ENCODE measurements at regions not wholly inside any gene's neighbourhood (a gene's known extent, or its start where the extent isn't known, plus 50 kb on each side); places are given as distances from the start of the nearest gene placed in this dataset.

DNA sequence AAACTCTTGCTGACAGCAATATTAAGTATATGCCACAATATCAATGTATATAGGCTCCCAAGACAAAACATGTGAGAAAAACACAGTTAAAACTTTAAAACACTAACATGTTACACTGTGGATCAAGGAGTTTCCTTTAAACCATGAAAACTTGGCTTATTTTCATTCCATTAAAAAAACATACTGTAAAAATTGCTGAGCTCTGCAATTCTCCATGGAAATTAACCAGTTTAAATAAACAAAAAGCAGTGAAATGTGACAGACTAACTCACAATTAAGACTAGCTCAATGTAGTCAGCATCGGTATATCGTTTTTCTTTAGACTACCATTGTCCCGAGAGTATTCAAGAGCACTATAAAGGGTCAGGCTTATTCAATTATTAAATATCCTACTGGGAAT is 930.5 kb upstream of the SLITRK1 start:
- H3K4me1 ChIP-seq, result no peaks in the 10 kb centered on the region
- no peaks in the 10 kb centered on the region for H3K36me3 ChIP-seq

DNA sequence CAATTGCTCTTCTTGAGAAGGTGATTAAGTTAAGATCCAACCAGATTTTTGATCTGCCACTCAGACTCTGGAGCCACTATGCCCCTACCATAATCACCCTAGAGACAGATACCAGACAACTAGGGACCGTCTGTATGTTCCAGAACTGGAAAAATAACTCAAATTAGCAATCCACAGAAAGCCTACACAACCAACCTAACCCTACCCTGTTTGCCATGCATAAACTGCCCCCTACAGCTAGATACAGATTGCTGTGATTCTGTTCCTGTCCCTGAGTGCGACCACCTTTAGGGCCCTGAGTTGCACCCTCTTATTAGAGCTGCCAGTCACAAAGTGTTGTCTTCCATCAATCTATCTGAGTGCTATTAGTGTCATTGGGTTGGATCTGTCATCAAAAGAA is 929.8 kb upstream of the SLITRK1 start:
- WGBS, 2 donors, result 85 to 88% methylated on average over 2 of the region's 2 CpGs
- no peak for DNase-seq (ENCODE audit: low spot score in 2 of 2)
- TF ChIP-seq POLR2A (IDR thresholded peaks at IDR 0.05) (no peak), EP300 (IDR thresholded peaks at IDR 0.05) (no peak)
- TF ChIP-seq, protein P1, sequence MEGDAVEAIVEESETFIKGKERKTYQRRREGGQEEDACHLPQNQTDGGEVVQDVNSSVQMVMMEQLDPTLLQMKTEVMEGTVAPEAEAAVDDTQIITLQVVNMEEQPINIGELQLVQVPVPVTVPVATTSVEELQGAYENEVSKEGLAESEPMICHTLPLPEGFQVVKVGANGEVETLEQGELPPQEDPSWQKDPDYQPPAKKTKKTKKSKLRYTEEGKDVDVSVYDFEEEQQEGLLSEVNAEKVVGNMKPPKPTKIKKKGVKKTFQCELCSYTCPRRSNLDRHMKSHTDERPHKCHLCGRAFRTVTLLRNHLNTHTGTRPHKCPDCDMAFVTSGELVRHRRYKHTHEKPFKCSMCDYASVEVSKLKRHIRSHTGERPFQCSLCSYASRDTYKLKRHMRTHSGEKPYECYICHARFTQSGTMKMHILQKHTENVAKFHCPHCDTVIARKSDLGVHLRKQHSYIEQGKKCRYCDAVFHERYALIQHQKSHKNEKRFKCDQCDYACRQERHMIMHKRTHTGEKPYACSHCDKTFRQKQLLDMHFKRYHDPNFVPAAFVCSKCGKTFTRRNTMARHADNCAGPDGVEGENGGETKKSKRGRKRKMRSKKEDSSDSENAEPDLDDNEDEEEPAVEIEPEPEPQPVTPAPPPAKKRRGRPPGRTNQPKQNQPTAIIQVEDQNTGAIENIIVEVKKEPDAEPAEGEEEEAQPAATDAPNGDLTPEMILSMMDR (IDR thresholded peaks at IDR 0.05), result no peak
- Histone ChIP-seq H3K27me3 (no peaks in the 10 kb centered on the region), H3K4me1 (no peaks in the 10 kb centered on the region), H3K4me3 (no peak overlapping the region), H3K36me3 (no peaks in the 10 kb centered on the region), H3K9me3 (no peaks in the 10 kb centered on the region), H3K27ac (no peak overlapping the region)

More for the DNA sequence above, 930.5 kb upstream of the SLITRK1 start:
- H3K4me3 ChIP-seq, result no peak overlapping the region
- no peaks in the 10 kb centered on the region for H3K9me3 ChIP-seq
- WGBS, 2 donors, result 58 to 60% methylated on average over 3 of the region's 3 CpGs
- TF ChIP-seq, protein P1 (IDR thresholded peaks at IDR 0.05), result no peak
- DNase-seq (ENCODE audit: low spot score in 2 of 2), result no peak
- no peaks in the 10 kb centered on the region for H3K27me3 ChIP-seq
- no peak overlapping the region for H3K27ac ChIP-seq

DNA sequence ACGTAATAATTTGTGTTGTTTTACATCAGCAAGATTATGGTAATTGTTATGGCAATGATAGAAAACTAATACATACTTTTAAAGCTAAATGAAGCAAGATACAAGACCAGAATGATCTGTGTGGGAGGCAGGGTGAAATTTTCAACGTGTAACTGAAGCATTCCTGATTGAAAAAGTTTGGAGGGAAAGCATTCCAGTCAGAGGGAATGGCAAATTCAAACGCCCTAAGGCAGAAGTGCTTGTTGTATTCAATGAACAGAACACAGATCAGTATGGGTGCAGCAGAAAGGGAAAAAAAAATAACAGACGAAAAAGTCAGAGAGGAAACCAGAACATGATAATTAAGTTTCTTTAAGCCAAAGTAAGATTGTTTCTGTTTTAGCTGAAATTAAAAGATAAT is 928.5 kb upstream of the SLITRK1 start:
- TF ChIP-seq EP300 (IDR thresholded peaks at IDR 0.05) (no peak), POLR2A (IDR thresholded peaks at IDR 0.05) (no peak)
- TF ChIP-seq, protein P1 (IDR thresholded peaks at IDR 0.05), result no peak
- H3K27ac ChIP-seq, result no peak overlapping the region

DNA sequence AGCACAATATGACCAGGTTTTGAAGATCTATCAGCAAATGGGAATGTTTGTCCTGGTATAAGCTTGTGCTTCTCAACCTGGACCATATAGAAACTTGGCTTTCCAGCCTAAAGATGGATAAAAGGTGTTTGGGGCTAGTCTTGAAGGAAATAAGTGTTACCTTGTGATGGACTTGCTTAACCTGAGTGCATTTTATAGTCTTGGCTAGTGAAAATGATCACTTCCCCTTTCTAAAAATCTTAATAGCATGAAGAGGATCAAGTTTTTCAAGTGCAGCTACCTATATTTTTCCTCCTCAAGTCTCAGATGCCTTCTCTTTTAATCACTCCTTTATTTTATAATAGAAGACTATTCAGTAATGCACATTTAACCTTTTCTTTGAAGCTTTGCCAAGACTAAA is 919.8 kb upstream of the SLITRK1 start:
- H3K4me3 ChIP-seq, result no peak overlapping the region
- H3K27me3 ChIP-seq, result no peaks in the 10 kb centered on the region
- DNase-seq (ENCODE audit: low spot score in 2 of 2), result no peak
- no peaks in the 10 kb centered on the region for H3K9me3 ChIP-seq
- TF ChIP-seq EP300 (IDR thresholded peaks at IDR 0.05) (no peak), POLR2A (IDR thresholded peaks at IDR 0.05) (no peak)
- TF ChIP-seq, protein P1 (IDR thresholded peaks at IDR 0.05), result no peak
- no peaks in the 10 kb centered on the region for H3K4me1 ChIP-seq
- no peaks in the 10 kb centered on the region for H3K36me3 ChIP-seq
- no peak overlapping the region for H3K27ac ChIP-seq

More for the DNA sequence above, 928.5 kb upstream of the SLITRK1 start:
- Histone ChIP-seq H3K36me3 (no peaks in the 10 kb centered on the region), H3K9me3 (no peaks in the 10 kb centered on the region), H3K4me3 (no peak overlapping the region), H3K4me1 (no peaks in the 10 kb centered on the region), H3K27me3 (no peaks in the 10 kb centered on the region)
- no peak for DNase-seq (ENCODE audit: low spot score in 2 of 2)
- WGBS, 2 donors, result 31 to 33% methylated on average over 4 of the region's 4 CpGs

DNA sequence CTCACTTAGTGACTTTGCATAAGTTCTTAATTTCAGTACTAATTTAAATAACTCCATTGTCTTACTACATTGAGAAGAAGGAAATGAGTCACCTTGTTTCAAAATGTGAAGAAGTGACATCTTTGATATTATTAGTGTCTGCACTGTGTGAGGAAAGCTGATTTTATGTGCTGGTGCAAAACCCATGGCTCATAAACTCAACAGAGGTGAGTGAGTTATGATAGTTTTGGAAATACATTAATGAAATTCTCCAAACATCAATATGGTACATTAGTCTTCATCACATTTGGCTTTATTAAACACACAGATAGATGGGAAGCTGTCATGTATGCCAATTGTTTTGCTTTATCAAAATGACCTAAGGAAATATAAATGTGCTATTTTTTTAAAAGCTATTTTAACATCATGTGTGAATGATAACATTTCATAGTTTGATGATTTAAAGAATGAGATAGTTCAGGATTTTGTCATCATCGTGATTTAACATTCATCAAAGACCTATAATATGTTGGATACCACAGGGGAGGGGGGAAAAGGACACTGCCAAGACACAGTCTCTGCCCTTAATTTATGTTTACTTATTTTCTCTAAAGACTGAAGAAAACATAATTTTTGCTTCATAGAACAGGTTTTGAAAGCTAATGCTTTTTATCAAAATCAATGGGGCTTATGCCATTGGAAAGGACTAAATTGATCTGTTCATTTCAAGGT is 902.3 kb upstream of the SLITRK1 start:
- WGBS, 2 donors, result 86 to 88% methylated on average over 1 of the region's 1 CpG
- TF ChIP-seq EP300 (IDR thresholded peaks at IDR 0.05) (no peak), POLR2A (IDR thresholded peaks at IDR 0.05) (no peak)
- TF ChIP-seq, protein P1 (IDR thresholded peaks at IDR 0.05), result no peak
- Histone ChIP-seq H3K36me3 (no peaks in the 10 kb centered on the region), H3K27me3 (no peaks in the 10 kb centered on the region), H3K4me3 (no peak overlapping the region), H3K9me3 (peaks cover 0 to 14% (median 0%) of the 10 kb centered on the region in 4 donors), H3K27ac (no peak overlapping the region), H3K4me1 (no peaks in the 10 kb centered on the region)
- DNase-seq (ENCODE audit: low spot score in 2 of 2), result no peak

All from tibial nerve (tissue), 4 donors.